ENCODE measurements at regions not wholly inside any gene's neighbourhood (a gene's known extent, or its start where the extent isn't known, plus 50 kb on each side); places are given as distances from the start of the nearest gene placed in this dataset.

GRCh38 chr2:19759880-19760279 is 141.9 kb downstream of the TTC32 start:
- TF ChIP-seq CTCF (IDR thresholded peaks at IDR 0.05; ENCODE audit: borderline replicate concordance, control extremely low read depth, extremely low read depth, insufficient read depth, missing control alignments) = no peak
- in situ Hi-C loops (cut with MboI; ENCODE audit: low sequenced_read_pairs, unreplicated experiment) = no loop called here
- no peak for DNase-seq (ENCODE audit: low spot score)

GRCh38 chr2:19758658-19759057 is 143.1 kb downstream of the TTC32 start:
- no peak for DNase-seq (ENCODE audit: low spot score)
- in situ Hi-C loops (cut with MboI; ENCODE audit: low sequenced_read_pairs, unreplicated experiment) = no loop called here
- TF ChIP-seq CTCF (IDR thresholded peaks at IDR 0.05; ENCODE audit: borderline replicate concordance, control extremely low read depth, extremely low read depth, insufficient read depth, missing control alignments) = no peak

DNA sequence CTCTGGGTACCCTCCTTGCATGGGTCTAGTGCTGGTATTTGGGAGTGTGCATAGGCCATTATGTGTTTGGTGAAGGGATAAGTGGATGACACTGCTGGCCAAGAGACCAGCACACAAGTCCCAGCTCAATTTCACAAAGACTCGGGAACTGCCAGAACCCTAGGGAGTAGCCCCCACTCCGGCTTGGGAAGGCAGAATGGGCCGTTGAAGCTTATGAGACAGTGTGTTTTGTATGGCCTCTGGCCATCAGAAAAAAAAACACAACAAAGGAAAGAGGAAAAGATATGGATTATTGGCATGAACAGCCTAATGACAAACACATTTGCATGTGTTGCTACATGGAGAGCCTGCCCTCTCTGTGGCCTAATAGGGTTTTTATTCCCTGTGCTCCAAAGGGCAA is 144.2 kb downstream of the TTC32 start:
- no peak for TF ChIP-seq CTCF (IDR thresholded peaks at IDR 0.05; ENCODE audit: borderline replicate concordance, control extremely low read depth, extremely low read depth, insufficient read depth, missing control alignments)
- DNase-seq (ENCODE audit: low spot score) = no peak
- in situ Hi-C loops (cut with MboI; ENCODE audit: low sequenced_read_pairs, unreplicated experiment) = no loop called here

DNA sequence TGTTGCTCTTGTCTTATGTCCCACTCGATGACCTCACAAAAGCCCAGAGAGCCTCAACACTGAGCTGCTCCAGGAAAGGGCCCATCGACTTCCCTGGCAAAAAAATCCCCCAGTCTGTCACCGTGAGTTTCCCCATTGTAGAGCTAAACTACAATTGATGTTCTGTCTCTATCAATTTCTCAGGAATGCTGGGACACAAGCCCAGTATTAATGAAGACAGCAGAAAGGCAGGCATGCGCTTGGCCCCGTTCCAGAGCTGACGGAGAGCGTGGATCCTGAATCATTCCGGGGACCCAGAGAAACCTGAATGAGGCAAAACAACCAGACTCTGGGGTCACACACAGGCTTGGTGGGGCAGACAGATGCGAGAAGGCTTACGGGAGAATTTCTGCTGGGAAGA is 146.9 kb downstream of the TTC32 start:
- no peak for DNase-seq (ENCODE audit: low spot score)
- in situ Hi-C loops (cut with MboI; ENCODE audit: low sequenced_read_pairs, unreplicated experiment) = no loop called here
- no peak for TF ChIP-seq CTCF (IDR thresholded peaks at IDR 0.05; ENCODE audit: borderline replicate concordance, control extremely low read depth, extremely low read depth, insufficient read depth, missing control alignments)

GRCh38 chr2:19753818-19754217 is 148.0 kb downstream of the TTC32 start:
- no peak for TF ChIP-seq CTCF (IDR thresholded peaks at IDR 0.05; ENCODE audit: borderline replicate concordance, control extremely low read depth, extremely low read depth, insufficient read depth, missing control alignments)
- DNase-seq (ENCODE audit: low spot score) = no peak
- in situ Hi-C loops (cut with MboI; ENCODE audit: low sequenced_read_pairs, unreplicated experiment) = no loop called here

- no peak for TF ChIP-seq CTCF (IDR thresholded peaks at IDR 0.05; ENCODE audit: borderline replicate concordance, control extremely low read depth, extremely low read depth, insufficient read depth, missing control alignments)
- in situ Hi-C loops (cut with MboI; ENCODE audit: low sequenced_read_pairs, unreplicated experiment) = no loop called here
- DNase-seq (ENCODE audit: low spot score) = no peak
Measured at GRCh38 chr2:19753314-19753713, 148.5 kb downstream of the TTC32 start.

GRCh38 chr2:19752500-19752899 is 149.3 kb downstream of the TTC32 start:
- no peak for DNase-seq (ENCODE audit: low spot score)
- in situ Hi-C loops (cut with MboI; ENCODE audit: low sequenced_read_pairs, unreplicated experiment) = no loop called here
- TF ChIP-seq CTCF (IDR thresholded peaks at IDR 0.05; ENCODE audit: borderline replicate concordance, control extremely low read depth, extremely low read depth, insufficient read depth, missing control alignments) = no peak
